ENCODE measurements at regions not wholly inside any gene's neighbourhood (a gene's known extent, or its start where the extent isn't known, plus 50 kb on each side); places are given as distances from the start of the nearest gene placed in this dataset.

DNA sequence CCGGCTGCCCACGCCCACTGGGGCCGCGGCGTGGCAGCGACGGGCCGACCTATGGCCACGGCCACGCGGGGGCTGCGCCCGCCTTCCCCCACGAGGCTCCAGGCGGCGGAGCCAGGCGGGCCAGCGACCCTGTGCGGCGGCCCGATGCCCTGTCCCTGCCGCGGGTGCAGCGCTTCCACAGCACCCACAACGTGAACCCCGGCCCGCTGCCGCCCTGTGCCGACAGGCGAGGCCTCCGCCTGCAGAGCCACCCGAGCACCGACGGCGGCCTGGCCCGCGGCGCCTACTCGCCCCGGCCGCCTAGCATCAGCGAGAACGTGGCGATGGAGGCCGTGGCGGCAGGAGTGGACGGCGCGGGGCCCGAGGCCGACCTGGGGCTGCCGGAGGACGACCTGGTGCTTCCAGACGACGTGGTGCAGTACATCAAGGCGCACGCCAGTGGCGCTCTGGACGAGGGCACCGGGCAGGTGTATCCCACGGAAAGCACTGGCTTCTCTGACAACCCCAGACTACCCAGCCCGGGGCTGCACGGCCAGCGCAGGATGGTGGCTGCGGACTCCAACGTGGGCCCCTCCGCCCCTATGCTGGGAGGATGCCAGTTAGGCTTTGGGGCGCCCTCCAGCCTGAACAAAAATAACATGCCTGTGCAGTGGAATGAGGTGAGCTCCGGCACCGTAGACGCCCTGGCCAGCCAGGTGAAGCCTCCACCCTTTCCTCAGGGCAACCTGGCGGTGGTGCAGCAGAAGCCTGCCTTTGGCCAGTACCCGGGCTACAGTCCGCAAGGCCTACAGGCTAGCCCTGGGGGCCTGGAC is 253.2 kb downstream of the GLI2 start:
- peaks cover 55% of the 10 kb centered on the region for H3K27me3 Mint-ChIP-seq
- H3K4me3 Mint-ChIP-seq (ENCODE audit: low read depth), result no peak overlapping the region
- no peaks in the 10 kb centered on the region for H3K4me1 Mint-ChIP-seq (ENCODE audit: low read depth)
- no peaks in the 10 kb centered on the region for H3K36me3 Mint-ChIP-seq (ENCODE audit: insufficient read depth)
- no peak for DNase-seq (ENCODE audit: low spot score, unreplicated experiment)
- no peaks in the 10 kb centered on the region for H3K9me3 Mint-ChIP-seq (ENCODE audit: low read depth)
- no peak overlapping the region for H3K27ac Mint-ChIP-seq
- TF ChIP-seq CTCF (IDR thresholded peaks at IDR 0.05; ENCODE audit: unreplicated experiment), result no peak

DNA sequence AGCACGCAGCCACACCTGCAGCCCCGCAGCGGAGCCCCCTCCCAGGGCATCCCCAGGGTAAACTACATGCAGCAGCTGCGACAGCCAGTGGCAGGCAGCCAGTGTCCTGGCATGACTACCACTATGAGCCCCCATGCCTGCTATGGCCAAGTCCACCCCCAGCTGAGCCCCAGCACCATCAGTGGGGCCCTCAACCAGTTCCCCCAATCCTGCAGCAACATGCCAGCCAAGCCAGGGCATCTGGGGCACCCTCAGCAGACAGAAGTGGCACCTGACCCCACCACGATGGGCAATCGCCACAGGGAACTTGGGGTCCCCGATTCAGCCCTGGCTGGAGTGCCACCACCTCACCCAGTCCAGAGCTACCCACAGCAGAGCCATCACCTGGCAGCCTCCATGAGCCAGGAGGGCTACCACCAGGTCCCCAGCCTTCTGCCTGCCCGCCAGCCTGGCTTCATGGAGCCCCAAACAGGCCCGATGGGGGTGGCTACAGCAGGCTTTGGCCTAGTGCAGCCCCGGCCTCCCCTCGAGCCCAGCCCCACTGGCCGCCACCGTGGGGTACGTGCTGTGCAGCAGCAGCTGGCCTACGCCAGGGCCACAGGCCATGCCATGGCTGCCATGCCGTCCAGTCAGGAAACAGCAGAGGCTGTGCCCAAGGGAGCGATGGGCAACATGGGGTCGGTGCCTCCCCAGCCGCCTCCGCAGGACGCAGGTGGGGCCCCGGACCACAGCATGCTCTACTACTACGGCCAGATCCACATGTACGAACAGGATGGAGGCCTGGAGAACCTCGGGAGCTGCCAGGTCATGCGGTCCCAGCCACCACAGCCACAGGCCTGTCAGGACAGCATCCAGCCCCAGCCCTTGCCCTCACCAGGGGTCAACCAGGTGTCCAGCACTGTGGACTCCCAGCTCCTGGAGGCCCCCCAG is 254.1 kb downstream of the GLI2 start:
- TF ChIP-seq CTCF (IDR thresholded peaks at IDR 0.05; ENCODE audit: unreplicated experiment), result no peak
- Mint-ChIP-seq H3K4me3 (ENCODE audit: low read depth) (no peak overlapping the region), H3K27me3 (peaks cover 57% of the 10 kb centered on the region), H3K36me3 (ENCODE audit: insufficient read depth) (no peaks in the 10 kb centered on the region), H3K9me3 (ENCODE audit: low read depth) (no peaks in the 10 kb centered on the region), H3K27ac (no peak overlapping the region), H3K4me1 (ENCODE audit: low read depth) (no peaks in the 10 kb centered on the region)
- DNase-seq (ENCODE audit: low spot score, unreplicated experiment), result no peak

DNA sequence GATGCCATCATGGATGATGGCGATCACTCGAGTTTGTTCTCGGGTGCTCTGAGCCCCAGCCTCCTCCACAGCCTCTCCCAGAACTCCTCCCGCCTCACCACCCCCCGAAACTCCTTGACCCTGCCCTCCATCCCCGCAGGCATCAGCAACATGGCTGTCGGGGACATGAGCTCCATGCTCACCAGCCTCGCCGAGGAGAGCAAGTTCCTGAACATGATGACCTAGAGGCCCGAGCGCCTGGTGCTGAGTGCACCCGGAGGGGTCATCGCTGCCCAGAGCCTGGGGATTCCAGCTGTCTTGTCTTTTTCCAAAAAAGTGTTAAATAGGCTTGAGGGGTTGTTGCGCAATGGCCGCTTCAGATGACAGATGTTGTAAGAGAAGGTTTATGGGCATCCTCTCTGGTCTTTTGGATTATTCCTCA is 254.8 kb downstream of the GLI2 start:
- Mint-ChIP-seq H3K27ac (no peak overlapping the region), H3K27me3 (peaks cover 60% of the 10 kb centered on the region), H3K36me3 (ENCODE audit: insufficient read depth) (no peaks in the 10 kb centered on the region), H3K4me3 (ENCODE audit: low read depth) (no peak overlapping the region), H3K9me3 (ENCODE audit: low read depth) (no peaks in the 10 kb centered on the region), H3K4me1 (ENCODE audit: low read depth) (no peaks in the 10 kb centered on the region)
- no peak for DNase-seq (ENCODE audit: low spot score, unreplicated experiment)
- TF ChIP-seq CTCF (IDR thresholded peaks at IDR 0.05; ENCODE audit: unreplicated experiment), result no peak

- no peak overlapping the region for H3K4me3 Mint-ChIP-seq (ENCODE audit: low read depth)
- no peaks in the 10 kb centered on the region for H3K9me3 Mint-ChIP-seq (ENCODE audit: low read depth)
- H3K27me3 Mint-ChIP-seq, result peaks cover 65% of the 10 kb centered on the region
- no peak overlapping the region for H3K27ac Mint-ChIP-seq
- TF ChIP-seq CTCF (IDR thresholded peaks at IDR 0.05; ENCODE audit: unreplicated experiment), result no peak
- H3K36me3 Mint-ChIP-seq (ENCODE audit: insufficient read depth), result no peaks in the 10 kb centered on the region
- H3K4me1 Mint-ChIP-seq (ENCODE audit: low read depth), result no peaks in the 10 kb centered on the region
- no peak for DNase-seq (ENCODE audit: low spot score, unreplicated experiment)
Measured at GRCh38 chr2:120991441-120991840, 255.8 kb downstream of the GLI2 start.

GRCh38 chr2:120992791-120993555 is 257.3 kb downstream of the GLI2 start:
- Mint-ChIP-seq H3K27me3 (peaks cover 71% of the 10 kb centered on the region), H3K27ac (no peak overlapping the region), H3K4me1 (ENCODE audit: low read depth) (no peaks in the 10 kb centered on the region), H3K9me3 (ENCODE audit: low read depth) (no peaks in the 10 kb centered on the region), H3K4me3 (ENCODE audit: low read depth) (no peak overlapping the region), H3K36me3 (ENCODE audit: insufficient read depth) (no peaks in the 10 kb centered on the region)
- TF ChIP-seq CTCF (IDR thresholded peaks at IDR 0.05; ENCODE audit: unreplicated experiment), result no peak
- no peak for DNase-seq (ENCODE audit: low spot score, unreplicated experiment)
